GM20000 (cell line): ENCODE measurements at regions not wholly inside any gene's neighbourhood (a gene's known extent, or its start where the extent isn't known, plus 50 kb on each side); places are given as distances from the start of the nearest gene placed in this dataset.

Experiments used
- DNase-seq: peaks from one replicate; pipeline ENCODE4 v3.0.0; 2012; ENCODE audit warnings: low spot score
- TF ChIP-seq, protein P1 (sequence below): IDR thresholded peaks from 2 replicates; pipeline ENCODE4 v1.5.1; 2012; ENCODE audit warnings: mild to moderate bottlenecking, control low read depth; ENCODE audit errors: extremely low read depth, missing control alignments

DNA sequence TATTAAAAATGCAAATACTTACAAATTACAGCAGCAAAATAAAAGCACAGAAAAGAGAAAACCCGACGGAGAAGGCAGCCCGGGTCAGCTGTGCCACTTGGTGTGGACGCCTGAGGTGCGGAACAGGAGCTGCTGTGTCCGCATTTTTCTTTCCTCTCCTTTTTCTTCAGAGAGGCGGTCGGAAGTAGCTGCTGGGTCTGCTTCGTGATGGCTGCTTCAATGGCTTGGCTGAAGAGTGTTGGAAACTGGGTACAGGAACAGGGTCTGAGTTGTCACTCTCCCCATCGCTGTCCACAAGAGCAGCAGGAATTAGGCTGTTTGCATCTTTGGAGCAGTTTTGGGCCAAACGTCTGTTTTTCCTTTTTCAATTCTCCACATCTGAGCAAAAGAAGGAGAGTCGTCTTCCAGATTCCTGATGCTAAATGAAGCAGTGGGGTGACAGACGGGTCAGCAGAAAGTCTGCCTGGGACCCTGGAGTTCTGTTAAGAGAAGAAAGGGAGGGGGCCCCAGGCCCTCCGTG is 53.5 kb upstream of the ARL8B start:
- DNase-seq: no peak
- TF ChIP-seq, protein P1, sequence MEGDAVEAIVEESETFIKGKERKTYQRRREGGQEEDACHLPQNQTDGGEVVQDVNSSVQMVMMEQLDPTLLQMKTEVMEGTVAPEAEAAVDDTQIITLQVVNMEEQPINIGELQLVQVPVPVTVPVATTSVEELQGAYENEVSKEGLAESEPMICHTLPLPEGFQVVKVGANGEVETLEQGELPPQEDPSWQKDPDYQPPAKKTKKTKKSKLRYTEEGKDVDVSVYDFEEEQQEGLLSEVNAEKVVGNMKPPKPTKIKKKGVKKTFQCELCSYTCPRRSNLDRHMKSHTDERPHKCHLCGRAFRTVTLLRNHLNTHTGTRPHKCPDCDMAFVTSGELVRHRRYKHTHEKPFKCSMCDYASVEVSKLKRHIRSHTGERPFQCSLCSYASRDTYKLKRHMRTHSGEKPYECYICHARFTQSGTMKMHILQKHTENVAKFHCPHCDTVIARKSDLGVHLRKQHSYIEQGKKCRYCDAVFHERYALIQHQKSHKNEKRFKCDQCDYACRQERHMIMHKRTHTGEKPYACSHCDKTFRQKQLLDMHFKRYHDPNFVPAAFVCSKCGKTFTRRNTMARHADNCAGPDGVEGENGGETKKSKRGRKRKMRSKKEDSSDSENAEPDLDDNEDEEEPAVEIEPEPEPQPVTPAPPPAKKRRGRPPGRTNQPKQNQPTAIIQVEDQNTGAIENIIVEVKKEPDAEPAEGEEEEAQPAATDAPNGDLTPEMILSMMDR: no peak

- TF ChIP-seq, protein P1: no peak
- DNase-seq: no peak
These were observed 52.5 kb upstream of the ARL8B start for GRCh38 chr3:5069627-5070026.

DNA sequence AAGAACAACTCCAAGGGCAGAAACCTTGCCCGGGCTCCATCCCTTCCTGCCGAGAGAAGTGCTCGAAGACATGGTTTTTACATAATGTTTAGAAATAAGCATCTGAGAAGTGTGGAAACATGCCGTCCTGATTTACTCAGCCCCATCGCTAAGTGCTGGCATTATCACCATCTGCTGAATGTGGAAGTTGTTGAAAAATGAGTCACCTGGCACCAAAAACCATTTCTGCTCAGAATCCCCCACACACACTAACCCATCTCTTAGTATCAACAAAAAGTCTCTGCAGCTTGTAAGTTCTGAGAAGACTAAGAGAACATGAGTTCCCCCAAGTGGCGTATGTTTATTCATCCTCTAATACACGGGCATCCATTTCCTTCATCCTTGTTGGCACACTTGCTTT is 51.0 kb upstream of the ARL8B start:
- no peak for DNase-seq

GRCh38 chr3:5072100-5072816 is 49.8 kb upstream of the ARL8B start:
- DNase-seq: no peak
- TF ChIP-seq, protein P1: no peak

More for the DNA sequence above, 51.0 kb upstream of the ARL8B start:
- TF ChIP-seq, protein P1: no peak
